Fibroblast of lung (primary cell): ENCODE measurements at regions not wholly inside any gene's neighbourhood (a gene's known extent, or its start where the extent isn't known, plus 50 kb on each side); places are given as distances from the start of the nearest gene placed in this dataset.
"Not testable (repeated sequence)": the region's sequence is repeated elsewhere in the genome, so short reads cannot be mapped to it uniquely, and the experiment has no call there.

Experiments used
- EZH2 ChIP-seq: IDR thresholded peaks from 2 replicates; pipeline ENCODE4 v1.5.1; 2012; ENCODE audit warnings: low read length, control low read depth, mild to moderate bottlenecking; ENCODE audit errors: missing control alignments
- TF ChIP-seq, protein P1 (sequence below), 2 donors: IDR thresholded peaks in 1 of 2; conservative IDR thresholded peaks in 1 of 2; 1 replicate in 1 of 2; 2 replicates in 1 of 2; pipeline ENCODE4 v1.5.1; 2011 to 2012; ENCODE audit warnings: low read length in 2 of 2, control low read depth in 1 of 2, inconsistent platforms in 1 of 2, low read depth in 1 of 2, mild to moderate bottlenecking in 1 of 2

GRCh38 chr5:143982957-143983356 lies 171.0 kb downstream of the HMHB1 start:
- TF ChIP-seq, protein P1, sequence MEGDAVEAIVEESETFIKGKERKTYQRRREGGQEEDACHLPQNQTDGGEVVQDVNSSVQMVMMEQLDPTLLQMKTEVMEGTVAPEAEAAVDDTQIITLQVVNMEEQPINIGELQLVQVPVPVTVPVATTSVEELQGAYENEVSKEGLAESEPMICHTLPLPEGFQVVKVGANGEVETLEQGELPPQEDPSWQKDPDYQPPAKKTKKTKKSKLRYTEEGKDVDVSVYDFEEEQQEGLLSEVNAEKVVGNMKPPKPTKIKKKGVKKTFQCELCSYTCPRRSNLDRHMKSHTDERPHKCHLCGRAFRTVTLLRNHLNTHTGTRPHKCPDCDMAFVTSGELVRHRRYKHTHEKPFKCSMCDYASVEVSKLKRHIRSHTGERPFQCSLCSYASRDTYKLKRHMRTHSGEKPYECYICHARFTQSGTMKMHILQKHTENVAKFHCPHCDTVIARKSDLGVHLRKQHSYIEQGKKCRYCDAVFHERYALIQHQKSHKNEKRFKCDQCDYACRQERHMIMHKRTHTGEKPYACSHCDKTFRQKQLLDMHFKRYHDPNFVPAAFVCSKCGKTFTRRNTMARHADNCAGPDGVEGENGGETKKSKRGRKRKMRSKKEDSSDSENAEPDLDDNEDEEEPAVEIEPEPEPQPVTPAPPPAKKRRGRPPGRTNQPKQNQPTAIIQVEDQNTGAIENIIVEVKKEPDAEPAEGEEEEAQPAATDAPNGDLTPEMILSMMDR (conservative IDR thresholded peaks at IDR 0.05 in 1 of 2, IDR thresholded peaks at IDR 0.05 in 1 of 2; ENCODE audit: low read depth in 1 of 2, low read length in 2 of 2) = not testable (repeated sequence)
- TF ChIP-seq EZH2 = not testable (repeated sequence)
